ENCODE measurements at regions not wholly inside any gene's neighbourhood (a gene's known extent, or its start where the extent isn't known, plus 50 kb on each side); places are given as distances from the start of the nearest gene placed in this dataset.
"Not testable (repeated sequence)": the region's sequence is repeated elsewhere in the genome, so short reads cannot be mapped to it uniquely, and the experiment has no call there.

DNA sequence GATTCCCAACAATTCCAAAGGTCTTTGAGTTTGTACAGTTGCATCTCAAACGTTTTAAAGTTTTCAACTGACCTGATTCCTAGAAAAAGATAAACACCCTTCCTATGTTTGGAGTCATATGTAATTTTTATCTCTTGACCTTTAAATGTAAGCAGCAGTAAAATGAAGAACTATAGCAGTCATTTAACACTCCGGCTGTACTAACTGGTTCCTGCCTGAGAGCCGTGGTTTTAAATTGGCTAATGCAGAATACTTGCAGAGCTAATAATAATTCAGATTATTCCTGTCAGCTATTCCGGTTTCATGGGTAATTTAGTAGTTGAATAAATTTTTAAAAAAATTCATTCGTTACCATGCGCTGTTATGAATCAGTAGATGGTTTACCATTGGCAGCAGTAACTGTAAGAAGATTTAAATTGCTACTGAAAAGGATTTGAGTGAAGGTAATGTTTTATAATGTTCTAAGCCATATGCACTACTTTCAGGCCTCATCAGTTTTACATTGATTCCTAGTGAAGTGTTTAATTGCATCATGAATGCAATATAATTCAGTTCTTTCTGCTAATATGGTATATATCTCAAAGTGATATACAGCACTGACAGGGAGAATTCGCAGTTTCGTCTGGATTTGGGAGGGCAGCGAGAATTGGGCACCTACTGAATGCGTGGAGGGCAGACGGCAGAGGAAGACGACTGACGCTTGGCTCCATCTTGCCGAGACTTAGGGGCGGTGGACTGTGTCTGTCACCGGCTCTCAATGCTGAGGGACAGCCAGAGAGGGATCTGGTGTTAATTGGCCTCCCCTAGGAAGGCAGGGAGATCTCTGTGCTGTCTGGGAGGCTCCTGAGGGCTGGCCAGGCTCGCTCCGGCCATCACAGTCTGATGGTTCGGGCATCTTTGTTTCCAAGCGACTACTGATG lies 217.7 kb downstream of the PHETA1 start:
- no peak for DNase-seq

DNA sequence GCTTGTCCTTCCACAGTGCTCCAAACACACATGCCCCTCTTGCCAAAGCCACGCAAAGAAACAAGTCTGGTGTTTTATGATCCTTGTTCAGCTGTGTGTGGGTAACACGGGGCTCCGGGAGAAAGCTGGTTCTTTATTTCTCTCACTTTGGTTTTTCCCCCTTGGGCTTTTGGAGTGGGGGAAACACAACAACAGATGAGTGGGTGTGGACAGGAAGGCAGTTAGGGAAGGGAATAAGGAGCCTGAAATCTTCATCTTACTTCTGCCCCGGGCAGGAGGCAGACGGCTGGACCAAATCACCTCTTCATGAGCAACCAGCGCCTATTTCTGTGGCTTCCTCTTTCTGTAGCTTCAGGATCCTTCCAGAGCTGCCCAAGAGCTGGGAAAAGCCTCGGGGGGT lies 218.5 kb downstream of the PHETA1 start:
- no peak for DNase-seq

DNA sequence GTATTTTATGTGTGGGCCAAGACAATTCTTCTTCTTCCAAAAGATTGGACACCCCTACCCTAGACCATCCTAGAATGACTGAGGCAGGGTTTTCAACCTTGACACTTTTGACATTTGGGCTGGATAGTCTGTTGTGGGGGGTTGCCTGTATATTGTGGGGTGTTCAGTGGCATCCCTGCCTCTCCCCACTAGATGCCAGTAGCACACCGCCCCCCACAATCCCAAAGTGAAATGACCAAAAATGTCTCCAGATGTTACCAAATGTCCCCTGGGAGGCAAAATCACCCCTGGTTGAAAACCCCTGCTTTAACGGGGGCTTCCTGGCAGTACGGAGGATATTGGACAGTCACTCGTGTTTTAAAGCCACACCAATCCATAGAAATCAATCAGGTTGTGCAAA lies 219.6 kb downstream of the PHETA1 start:
- DNase-seq = no peak

DNA sequence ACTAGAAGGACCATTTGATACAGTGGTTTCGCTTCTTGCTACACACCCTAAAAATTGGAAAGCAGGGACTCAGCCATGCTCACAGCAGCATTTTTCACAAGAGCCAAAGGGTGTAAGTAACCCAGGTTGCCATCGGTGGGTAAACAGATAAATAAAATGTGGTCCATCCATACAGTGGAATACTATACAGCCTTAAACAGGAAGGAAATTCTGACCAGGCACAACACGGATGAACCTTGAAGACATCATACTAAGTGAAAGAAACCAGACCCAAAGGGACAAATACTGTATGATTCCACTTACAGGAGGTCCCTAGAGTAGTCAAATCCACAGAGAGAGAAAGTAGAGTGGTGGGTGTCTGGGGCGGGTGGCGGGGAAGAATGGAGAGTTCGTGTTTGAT lies 220.9 kb downstream of the PHETA1 start:
- DNase-seq = no peak

DNA sequence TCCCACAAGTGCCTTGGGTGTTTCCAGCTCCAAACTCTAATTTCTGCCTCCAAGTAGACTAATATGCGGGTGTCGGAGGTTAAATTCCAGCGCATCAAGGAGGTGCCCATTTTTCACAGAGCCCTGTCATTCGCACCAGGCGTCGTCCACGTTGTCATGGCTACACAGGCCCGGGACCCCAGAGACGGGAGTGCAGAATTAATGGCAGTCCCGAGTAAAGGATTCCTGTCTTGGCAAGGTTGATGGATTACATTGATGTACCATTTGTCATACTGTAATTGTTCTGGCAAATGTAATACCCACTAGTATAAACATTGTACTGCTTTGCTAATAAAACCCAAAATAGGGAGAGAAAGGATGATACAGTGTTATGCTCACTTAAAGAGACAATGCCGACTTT lies 222.9 kb upstream of the MYL2 start:
- DNase-seq = no peak

DNA sequence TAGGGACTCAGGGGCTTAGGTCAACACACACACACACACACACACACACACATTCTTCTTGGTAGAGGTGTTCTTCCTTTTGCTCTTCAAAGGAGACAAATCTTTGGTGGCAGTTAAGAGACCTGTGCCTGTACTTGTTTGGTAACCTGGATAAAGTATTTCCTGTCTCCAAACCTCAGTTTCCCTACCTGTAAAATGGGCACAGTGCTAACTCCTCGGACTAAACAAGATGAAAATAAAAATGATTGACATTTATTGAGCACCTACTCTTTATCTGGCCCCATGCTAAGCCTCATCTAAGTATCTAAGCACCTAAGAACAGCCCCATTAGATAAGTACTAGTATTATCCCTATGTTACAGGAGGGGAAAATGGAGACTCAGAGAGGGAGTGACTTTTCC lies 220.8 kb upstream of the MYL2 start:
- DNase-seq = no peak

DNA sequence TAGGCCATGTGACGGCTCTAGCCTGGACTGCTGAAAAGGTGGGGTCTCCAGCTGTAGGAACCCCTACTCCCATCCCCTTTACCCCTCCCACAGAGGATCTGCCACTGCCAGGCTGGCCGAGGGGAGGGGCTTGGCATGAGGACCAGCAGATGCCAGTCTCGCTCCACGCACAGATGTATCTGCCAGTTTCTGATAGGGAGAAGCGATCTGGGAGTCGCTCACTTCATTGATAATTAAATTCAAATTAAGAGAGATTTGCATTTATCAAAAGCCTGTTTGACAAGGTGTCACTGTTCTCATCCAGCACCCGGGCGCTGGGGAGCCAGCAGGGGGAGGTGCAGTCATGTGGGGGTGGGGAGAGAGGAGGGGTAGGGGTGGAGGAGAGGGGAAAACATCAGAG lies 217.6 kb upstream of the MYL2 start:
- DNase-seq = no peak

DNA sequence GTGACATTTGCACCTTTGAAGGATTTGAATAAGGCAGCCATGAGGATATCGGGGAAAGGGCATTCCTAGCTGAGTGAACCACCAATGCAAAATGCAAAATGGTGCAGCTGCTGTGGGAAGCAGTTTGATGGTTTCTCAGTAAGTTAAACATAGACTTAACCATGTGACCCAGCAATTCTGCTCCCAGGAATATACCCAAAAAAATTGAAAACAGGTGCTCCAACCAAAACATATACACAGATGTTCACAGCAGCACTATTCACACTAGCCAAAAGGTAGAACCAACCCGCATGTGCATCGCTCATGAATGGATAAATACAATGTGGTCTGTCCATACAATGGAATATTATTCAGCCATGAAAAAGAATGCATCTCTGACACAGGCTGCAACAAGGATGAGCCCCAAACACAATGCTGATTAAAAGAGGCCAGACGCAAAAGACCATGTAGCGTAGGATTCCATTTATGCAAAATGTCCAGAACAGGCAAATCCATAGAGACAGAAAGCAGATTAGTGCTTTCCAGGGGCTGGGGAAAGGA lies 215.0 kb upstream of the MYL2 start:
- DNase-seq = no peak

DNA sequence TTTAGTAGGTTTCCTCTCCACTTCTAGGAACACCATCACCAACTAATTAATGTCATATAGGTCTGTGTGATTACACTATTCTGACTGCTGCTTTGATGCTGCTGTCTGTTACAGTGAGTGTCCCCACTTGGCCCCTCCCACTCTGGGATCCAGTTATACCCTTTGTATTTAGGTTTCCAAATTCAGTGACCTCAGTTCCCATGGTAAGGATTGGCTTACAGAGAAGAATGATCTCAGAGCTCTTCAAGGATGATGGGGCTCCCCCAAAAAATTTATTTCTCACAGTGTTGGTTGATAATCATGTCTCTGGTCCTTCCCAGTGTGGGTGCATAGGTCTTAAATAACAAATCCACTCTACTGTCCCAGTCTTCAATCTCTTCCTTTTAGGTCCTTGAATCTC lies 210.0 kb upstream of the MYL2 start:
- no peak for DNase-seq

DNA sequence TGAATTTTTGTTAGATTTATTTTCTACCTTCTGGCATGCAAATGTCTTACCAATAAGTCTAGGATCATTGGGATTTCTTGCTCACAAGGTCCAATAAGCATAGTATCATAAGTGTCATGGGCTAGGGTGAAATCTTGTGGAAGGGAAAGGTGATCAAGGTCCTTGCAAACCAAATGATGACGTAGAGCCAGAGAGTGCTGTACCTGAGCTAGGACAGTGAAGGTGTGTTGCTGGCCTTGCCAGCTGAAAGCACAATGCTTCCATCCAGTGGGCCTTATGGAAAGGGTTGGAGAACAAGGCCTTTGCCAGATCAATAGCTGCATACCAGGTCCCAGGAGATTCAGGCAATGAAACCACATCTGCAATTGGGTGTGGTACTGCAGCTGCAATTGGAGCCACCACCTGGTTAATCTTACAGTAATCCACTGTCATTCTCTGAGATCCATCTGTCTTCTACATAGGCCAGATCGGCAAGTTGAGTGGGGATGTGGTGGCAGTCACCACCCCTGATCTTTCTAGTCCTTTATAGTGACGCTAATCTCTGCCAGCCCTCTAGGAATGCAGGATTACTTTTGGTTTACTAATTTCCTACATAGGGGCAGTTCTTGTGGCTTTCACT lies 208.9 kb upstream of the MYL2 start:
- DNase-seq = no peak

DNA sequence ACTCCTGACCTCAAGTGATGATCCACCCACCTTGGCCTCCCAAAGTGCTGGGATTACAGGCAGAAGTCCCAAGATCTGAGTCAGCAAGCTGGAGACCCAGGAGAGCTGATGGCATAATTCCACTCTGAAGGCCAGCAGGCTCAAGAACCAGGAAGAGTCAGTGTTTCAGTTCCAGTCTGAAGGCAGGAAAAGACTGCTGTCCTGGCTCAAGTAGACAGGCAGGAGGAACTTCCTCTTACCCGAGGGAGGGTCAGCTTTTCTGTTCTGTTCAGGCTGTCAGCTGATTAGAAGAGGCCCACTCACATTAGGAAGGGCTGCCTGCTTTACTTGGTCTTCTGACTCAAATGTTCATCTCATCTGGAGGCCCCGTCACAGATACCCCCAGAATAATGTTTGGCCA lies 206.0 kb upstream of the MYL2 start:
- no peak for DNase-seq

DNA sequence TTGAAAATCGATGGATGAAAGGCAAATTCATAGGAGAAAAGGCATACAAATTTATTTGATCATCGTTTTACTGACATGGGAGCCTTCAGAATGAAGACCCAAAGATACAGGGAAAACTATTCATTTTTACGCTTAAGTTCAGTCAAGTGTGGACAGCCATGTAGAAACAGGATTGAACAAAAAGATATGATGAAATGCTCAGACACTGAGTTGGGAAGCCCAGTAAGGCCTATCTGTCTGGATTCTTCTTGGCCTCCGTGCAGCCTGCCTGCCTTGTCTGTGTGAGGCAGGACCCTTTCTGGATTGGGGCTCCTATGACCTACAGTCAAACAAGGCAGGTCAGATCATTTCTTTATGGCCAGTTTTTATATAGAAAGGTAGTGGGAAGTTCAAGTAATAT lies 203.8 kb upstream of the MYL2 start:
- no peak for DNase-seq

DNA sequence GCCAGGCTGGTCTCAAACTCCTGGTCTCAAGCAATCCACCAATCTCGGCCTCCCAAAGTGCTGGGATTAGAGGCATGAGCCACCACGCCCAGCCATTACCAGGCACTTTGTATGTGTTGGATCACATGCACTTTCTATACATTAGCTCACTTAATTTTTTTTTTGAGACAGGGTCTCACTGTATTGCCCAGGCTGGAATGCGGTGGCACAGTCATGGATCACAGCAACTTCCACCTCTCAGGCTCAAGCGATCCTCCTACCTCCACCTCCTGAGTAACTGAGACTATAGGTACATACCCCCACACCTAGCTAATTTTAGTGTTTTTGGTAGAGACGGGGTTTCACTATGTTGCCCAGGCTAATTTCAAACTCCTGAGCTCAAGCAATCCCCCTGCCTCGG lies 203.0 kb upstream of the MYL2 start:
- no peak for DNase-seq

DNA sequence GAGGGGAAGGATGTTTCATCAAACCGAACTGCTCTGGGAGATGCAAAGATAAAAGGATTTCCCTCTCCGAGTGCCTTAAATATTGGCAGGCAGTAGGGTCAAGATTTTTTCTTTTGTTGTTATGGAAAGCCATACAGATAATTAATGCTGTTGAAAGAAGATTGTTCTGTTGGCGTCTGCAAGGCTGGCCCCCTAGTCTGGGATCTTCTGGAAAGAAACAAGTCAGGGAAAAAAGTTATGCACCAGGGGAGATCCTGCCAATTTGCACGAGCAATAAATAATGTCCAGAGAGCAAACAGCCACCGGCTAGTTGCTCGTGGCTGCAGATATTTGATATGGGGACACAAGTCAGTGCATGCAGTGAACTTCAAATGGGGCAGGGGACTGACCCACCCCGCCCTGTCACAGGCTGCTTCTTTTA lies 202.1 kb upstream of the MYL2 start:
- no peak for DNase-seq

DNA sequence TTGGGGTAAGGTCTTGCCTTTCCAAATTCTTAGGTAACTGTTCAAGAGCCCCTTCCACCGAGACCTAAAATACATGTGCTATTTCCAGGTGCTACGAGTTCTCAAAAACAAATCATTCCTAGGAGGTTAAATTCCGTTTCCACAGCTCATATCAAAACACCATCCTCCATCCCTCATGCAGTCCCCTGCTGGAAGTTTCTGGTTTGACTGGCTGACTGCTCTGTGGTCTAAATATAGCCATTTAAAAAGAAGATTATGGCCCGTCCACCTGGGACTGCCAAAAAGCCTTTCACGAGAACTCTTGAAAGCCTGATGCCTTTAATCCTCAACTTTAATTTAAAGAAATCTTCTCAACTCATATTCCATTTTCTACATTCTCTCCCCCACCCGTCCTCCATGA lies 201.5 kb upstream of the MYL2 start:
- no peak for DNase-seq

DNA sequence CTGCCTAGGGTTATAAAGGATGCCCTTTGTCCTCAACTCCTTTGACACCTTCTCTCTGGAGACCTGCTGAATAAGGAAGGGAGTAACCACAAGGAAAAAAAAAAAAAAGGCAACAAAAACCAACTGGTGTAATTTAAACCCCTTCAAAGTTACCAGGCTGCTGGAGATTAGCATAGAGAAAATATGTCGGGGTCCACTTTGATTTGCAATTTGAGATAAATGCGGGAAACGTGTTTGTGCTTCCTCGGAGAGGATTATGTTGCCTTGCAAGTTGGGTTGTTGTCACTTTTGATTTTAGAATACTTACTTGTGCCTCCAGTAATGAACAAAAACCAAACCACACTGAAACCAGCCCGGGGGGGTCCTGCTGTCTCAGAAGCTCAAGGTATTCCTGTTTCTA lies 200.2 kb upstream of the MYL2 start:
- no peak for DNase-seq

DNA sequence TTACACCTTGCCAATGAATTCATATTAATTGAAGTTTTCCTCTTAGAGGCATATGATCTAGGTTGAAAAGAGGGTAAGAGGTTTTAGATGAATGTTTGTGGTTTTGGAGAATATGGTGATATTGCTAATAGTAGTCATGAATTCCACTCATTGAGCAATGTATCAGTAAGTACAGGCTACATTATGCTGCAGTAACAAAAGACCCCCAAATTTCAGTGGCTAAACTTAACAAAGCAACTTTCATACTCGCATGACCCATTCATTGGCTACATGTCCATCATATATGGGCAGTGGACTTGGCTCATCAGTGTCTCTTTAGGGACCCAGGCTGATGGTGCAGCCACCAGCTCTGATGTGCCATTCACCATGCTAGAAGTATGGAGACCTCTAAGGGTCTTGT lies 196.6 kb upstream of the MYL2 start:
- no peak for DNase-seq

DNA sequence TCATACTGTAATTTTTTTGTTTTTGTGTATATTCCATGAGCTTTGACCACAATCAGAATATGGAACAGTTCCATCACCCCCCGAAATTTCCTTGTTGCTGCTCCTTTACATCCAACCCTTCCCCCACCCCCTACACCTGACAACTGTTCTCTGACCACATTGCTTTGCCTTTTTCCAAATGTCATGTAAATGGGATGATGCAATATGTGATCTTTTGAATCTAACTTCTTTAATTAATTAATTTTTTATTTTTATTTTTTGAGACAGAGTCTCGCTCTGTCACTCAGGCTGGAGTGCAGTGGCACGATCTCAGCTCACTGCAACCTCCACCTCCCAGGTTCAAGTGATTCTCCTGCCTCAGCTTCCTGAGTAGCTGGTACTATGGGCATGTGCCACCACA lies 192.9 kb upstream of the MYL2 start:
- DNase-seq = not testable (repeated sequence)

DNA sequence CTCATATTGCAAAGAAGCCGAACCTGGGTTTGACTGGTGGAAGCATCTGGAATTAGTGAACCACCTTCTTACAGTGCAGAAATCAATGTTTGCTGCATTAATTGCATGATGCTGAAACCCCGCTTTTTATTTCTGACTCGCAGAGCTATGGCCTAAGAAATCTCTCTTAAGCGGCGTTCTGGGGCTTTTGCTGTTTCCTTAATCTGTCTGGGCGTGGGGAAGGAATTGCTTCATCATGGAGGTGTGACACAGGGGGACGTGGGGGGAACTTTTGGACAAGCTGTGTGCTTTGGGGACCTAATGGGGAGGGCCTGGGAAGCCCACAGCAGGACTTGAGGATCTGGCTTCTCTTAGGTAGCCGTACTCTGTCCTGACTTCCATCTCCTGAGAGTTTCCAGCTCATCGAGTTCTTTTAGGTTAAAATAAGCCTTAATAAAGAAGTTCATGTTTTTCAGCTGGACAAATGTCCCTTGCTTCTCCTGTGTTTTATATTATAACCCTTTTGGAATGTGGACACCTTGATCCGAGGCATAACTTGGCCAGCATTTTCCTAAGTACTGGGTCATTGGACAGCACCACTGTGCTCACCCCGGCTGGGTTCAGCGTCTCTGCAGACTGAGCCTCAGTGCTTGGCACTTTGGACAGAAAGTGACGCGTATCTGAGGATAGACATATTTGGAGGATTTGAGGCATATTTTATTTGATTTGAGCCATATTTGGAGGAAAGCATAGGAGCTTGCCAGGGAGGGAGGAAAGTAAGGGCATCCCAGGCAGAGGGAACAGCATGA lies 192.1 kb upstream of the MYL2 start:
- no peak for DNase-seq

DNA sequence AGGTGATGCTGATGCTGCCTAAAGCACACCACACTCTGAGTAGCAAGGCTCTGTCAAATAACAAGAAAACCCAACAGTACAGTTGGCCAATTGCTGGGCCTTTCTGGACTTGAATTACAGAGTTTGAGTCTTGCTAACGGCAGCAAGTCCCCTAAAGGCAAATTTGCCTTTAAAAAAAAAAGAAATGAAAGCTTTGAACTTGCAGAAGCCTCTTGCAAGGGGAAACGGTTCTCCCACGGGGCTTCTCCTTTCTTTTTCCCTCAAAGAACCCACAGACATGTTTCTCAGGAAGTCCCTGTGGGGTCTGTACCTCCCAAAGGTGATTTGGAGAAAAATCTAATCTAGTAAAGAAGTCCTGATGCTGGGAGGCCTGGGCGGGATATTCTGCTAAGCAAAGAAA lies 191.3 kb upstream of the MYL2 start:
- DNase-seq = no peak

DNA sequence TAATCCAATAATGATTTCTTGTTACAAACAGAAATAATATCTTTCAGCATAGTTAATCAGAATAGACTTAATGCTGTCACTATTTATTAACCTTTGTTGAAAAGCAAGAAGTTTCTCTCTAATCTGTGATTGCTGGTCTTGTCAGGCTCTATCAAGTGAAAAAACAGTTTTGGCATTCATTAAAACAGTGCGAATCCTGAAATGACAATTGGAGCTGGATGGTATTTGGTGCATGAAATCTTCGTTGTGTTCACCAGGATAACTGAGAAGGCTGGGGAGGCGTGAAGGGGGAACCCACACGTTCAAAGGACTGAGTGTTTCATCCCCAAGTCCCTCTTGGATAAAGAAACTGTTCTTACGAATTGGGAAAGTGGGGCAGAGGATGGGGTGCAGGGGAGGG lies 190.2 kb upstream of the MYL2 start:
- DNase-seq = no peak

DNA sequence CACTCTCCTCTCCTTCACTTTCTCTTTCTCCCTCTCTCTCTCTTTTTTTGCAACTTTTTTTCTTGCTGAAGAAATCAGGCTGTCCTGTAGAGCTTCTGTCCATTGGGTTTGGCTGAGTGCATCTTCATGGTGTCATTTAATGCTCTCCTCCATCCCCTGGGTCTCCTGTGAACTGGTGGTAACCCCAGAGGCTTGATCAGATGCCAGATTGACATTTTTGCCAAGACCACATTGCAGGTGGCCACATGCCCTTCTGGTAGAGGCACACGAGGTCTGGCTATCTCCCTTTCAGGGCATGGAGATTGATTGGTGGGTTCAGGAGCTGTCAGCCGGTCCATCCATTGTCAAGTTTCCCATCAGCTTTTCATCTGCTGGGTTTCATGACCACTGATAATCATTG lies 188.3 kb upstream of the MYL2 start:
- DNase-seq = no peak

DNA sequence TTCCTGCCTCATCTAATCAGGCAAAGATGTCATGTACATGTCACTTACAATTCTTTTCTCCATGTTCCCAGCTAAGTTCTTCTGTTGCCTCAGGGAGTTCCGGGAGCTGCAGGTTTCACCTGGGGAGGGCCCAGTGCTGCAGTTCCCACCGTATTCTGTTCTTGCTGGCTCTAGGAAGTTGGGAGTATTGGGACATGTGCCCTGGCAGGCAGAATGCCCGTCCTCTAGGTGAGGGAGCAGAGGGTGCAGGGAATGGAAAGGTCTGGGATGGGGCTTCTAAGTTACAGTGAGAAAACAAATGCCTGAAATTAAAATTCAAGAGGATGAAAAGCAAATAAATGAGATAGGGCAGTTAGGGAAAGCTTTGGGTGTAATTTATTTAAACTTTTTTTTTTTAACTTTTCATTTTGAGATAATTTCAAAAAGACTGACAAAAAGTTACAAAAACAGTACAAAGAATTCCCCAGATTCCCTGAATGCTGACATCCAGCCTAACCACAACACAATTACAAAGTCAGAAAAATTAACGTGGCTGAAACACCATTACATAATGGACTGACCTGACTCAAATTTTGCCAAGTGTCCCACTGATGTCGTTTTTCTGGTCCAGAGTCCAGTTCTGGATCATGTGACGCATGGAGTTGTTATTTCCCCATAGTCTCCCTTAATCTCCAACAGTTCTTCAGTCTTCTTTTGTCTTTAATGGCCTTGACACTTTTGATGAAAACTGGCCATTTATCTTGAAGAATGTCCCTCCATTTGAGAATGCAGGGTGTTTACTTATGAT lies 187.2 kb upstream of the MYL2 start:
- DNase-seq = no peak
